Activated B cell treated with CpG ODN at 0.5 μM for 24 hours (primary cell): ENCODE measurements at regions not wholly inside any gene's neighbourhood (a gene's known extent, or its start where the extent isn't known, plus 50 kb on each side); places are given as distances from the start of the nearest gene placed in this dataset.

ENCODE experiments used
- ATAC-seq: fragments of 200-7000 bp; cut with Tn5 transposase; one replicate; pipeline ENCODE4 v1.10.0; 2021; ENCODE audit warnings: low read depth, mild to moderate bottlenecking, moderate library complexity
- CTCF ChIA-PET: fragments of 350-600 bp; sonication (Branson Sonifier 250); formaldehyde crosslinking; loops from one replicate; lab custom pipeline; 2021; ENCODE audit warnings: antibody characterized with exemption; lab: Charles Lee
- POLR2A ChIA-PET: fragments of 350-600 bp; sonication (Branson Sonifier 250); formaldehyde crosslinking; loops from one replicate; lab custom pipeline; 2021; ENCODE audit warnings: antibody characterized with exemption; lab: Charles Lee
- DNase-seq: peaks from one replicate; pipeline ENCODE4 v3.0.0; 2022
- H3K27ac Mint-ChIP-seq: one replicate; pipeline ENCODE4 v1.8.0; 2020; ENCODE audit warnings: mixed read lengths
- H3K27me3 Mint-ChIP-seq: one replicate; pipeline ENCODE4 v1.8.0; 2021; ENCODE audit warnings: mixed read lengths
- H3K36me3 Mint-ChIP-seq: one replicate; pipeline ENCODE4 v1.8.0; 2021; ENCODE audit warnings: low read depth, mixed read lengths
- H3K4me1 Mint-ChIP-seq: one replicate; pipeline ENCODE4 v1.8.0; 2021; ENCODE audit warnings: mixed read lengths
- H3K4me3 Mint-ChIP-seq: one replicate; pipeline ENCODE4 v1.8.0; 2020; ENCODE audit warnings: mild to moderate bottlenecking, mixed read lengths
- H3K9me3 Mint-ChIP-seq: one replicate; pipeline ENCODE4 v1.8.0; 2020; ENCODE audit warnings: mixed read lengths
- CTCF ChIP-seq: fragments of 200-600 bp; IDR thresholded peaks from one replicate; pipeline ENCODE4 v1.8.0; 2022; ENCODE audit warnings: antibody characterized with exemption, mild to moderate bottlenecking
- intact Hi-C: fragments of 100-400 bp; cut with micrococcal nuclease; formaldehyde crosslinking; loops from one replicate; pipeline ENCODE4 v1.15.1; 2024

- no peak overlapping the region for H3K4me3 Mint-ChIP-seq
- CTCF ChIA-PET = no interaction called here
Observed at GRCh38 chr18:37902344-37902743, 336.7 kb upstream of the CELF4 start.

GRCh38 chr18:37900326-37900725 lies 334.7 kb upstream of the CELF4 start:
- Mint-ChIP-seq H3K27me3 (no peaks in the 10 kb centered on the region), H3K9me3 (peaks cover 6% of the 10 kb centered on the region), H3K4me3 (no peak overlapping the region), H3K4me1 (no peaks in the 10 kb centered on the region), H3K27ac (no peak overlapping the region), H3K36me3 (no peaks in the 10 kb centered on the region)
- ATAC-seq (no peak), DNase-seq (no peak)
- ChIA-PET CTCF (no interaction called here), POLR2A (no interaction called here)
- intact Hi-C loops = no loop called here
- no peak for TF ChIP-seq CTCF

More at GRCh38 chr18:37902344-37902743, 336.7 kb upstream of the CELF4 start:
- intact Hi-C loops = no loop called here
- no peak for DNase-seq
- Mint-ChIP-seq H3K27ac (no peak overlapping the region), H3K9me3 (peaks cover 10% of the 10 kb centered on the region), H3K27me3 (no peaks in the 10 kb centered on the region), H3K4me1 (no peaks in the 10 kb centered on the region), H3K36me3 (no peaks in the 10 kb centered on the region)
- POLR2A ChIA-PET = no interaction called here
- no peak for ATAC-seq
- TF ChIP-seq CTCF = no peak

GRCh38 chr18:37889963-37890362 lies 324.4 kb upstream of the CELF4 start:
- ATAC-seq = no peak
- peaks cover 2% of the 10 kb centered on the region for H3K9me3 Mint-ChIP-seq
- no peaks in the 10 kb centered on the region for H3K27me3 Mint-ChIP-seq
- H3K4me3 Mint-ChIP-seq = no peak overlapping the region
- no peaks in the 10 kb centered on the region for H3K36me3 Mint-ChIP-seq
- CTCF ChIA-PET = no interaction called here
- H3K4me1 Mint-ChIP-seq = no peaks in the 10 kb centered on the region
- no peak for TF ChIP-seq CTCF
- intact Hi-C loops = no loop called here
- H3K27ac Mint-ChIP-seq = no peak overlapping the region
- POLR2A ChIA-PET = no interaction called here
- no peak for DNase-seq

GRCh38 chr18:37874721-37875120 lies 309.1 kb upstream of the CELF4 start:
- ATAC-seq (no peak), DNase-seq (no peak)
- CTCF ChIA-PET = no interaction called here
- H3K4me3 Mint-ChIP-seq = no peak overlapping the region
- no peak overlapping the region for H3K27ac Mint-ChIP-seq
- H3K27me3 Mint-ChIP-seq = no peaks in the 10 kb centered on the region
- TF ChIP-seq CTCF = no peak
- no peaks in the 10 kb centered on the region for H3K4me1 Mint-ChIP-seq
- POLR2A ChIA-PET = no interaction called here
- no peaks in the 10 kb centered on the region for H3K36me3 Mint-ChIP-seq
- intact Hi-C loops = no loop called here
- H3K9me3 Mint-ChIP-seq = no peaks in the 10 kb centered on the region

GRCh38 chr18:37873416-37873815 lies 307.8 kb upstream of the CELF4 start:
- ChIA-PET POLR2A (no interaction called here), CTCF (no interaction called here)
- no peaks in the 10 kb centered on the region for H3K27me3 Mint-ChIP-seq
- no peak for ATAC-seq
- no peak overlapping the region for H3K27ac Mint-ChIP-seq
- TF ChIP-seq CTCF = no peak
- DNase-seq = no peak
- H3K36me3 Mint-ChIP-seq = no peaks in the 10 kb centered on the region
- H3K4me1 Mint-ChIP-seq = no peaks in the 10 kb centered on the region
- intact Hi-C loops = no loop called here
- no peak overlapping the region for H3K4me3 Mint-ChIP-seq
- no peaks in the 10 kb centered on the region for H3K9me3 Mint-ChIP-seq
